Islet precursor cell (in vitro differentiated cells): ENCODE measurements at regions not wholly inside any gene's neighbourhood (a gene's known extent, or its start where the extent isn't known, plus 50 kb on each side); places are given as distances from the start of the nearest gene placed in this dataset.

Source experiments
- DNase-seq: peaks from one replicate; pipeline ENCODE4 v3.0.0-alpha.2; 2018

DNA sequence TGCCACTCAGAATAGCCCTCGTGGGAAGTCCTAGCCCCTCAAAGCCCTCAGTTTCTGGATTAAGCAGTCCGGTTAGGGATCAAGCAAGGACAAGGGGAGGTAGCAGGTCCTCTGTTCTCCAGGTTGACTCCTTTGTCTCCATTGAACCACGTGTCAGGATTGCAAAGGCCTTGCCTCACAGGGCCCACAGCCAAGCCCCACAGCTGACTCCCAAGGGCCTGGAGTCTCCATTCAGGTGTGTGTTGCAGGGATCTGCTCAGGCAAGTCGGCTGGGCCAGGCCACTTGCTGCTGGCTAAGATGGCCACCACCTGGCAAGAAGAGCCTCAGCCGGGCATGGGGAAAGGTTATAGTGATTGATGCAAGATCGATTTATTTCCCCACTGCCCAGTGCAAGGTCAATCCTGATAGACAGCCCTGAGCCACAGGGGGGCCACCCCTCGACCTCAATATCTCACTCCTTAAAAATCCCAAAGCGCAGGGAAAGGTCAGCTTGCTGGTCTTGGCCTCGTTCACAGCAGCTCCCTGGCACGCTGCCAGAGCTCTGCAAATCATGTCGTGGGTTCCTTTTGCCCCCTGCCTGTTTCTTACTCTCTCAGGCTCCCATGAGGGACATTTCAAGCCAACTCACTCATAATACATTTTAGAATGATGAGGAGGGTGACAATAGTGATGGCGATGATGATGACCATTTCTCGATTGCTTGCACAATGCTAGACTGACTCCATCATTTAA, 75.9 kb downstream of the EDN3 start:
- no peak for DNase-seq

GRCh38 chr20:59376998-59377397, 76.6 kb downstream of the EDN3 start:
- DNase-seq = no peak

DNA sequence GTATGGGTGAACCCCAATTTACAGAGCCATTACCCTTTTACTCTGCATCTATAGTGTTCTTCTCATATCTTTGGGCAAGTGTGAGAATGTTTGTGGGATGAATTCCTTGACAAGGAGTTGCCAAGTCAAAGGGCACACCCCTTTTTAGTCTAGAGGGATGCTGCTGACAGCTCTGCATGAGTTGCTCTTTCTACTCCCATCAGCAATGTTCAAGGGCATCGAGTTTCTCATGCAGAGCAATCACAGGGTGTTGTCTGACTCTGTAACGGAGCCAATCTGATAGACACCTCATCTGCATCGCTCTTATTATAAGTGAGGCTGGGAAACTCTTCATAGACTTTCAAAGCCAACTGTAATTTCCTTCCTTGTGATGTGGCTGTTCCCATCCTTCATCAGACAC, 77.4 kb downstream of the EDN3 start:
- DNase-seq = no peak

- DNase-seq = no peak
These were observed 78.0 kb downstream of the EDN3 start for GRCh38 chr20:59378396-59378795.

DNA sequence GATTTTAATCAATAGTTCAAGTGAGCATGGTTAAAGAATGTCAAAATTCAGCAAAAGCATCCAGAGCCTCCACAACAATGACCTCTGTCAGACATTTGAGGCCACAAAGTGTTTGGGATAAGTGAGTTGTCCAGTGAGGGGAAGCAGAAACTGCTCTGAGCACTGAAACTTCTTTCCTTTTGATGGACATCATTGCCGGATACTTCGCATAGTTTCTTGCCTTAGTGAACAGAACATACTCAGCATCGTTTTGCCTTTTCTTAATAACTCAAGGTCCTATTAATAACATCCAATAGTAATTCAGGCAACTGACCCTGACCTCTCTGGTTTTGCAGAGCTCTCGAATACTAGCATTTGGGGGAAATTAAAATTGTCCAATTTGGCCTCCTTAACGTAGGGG, 78.6 kb downstream of the EDN3 start:
- DNase-seq = no peak

DNA sequence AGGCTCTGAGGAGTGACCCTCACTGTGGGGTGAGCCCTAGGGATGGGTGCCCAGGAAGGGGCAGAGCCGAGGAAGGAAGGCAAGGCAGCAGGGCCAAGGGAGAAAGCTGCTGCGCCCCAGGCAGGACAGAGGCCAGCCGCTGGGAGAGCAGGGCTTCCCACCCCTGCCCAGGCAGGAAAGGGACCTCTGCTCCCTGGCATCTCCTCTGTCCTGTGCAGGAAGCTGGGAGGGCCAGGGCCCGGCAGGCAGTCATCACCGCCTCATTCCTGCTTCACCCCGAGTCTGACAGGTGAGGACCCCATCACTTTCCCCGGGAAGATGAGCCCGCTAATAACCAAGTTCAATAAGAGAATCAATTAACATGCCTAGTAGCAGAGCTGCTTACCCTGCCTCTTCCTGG, 81.3 kb downstream of the EDN3 start:
- DNase-seq = no peak

- DNase-seq = no peak
These were observed 81.8 kb downstream of the EDN3 start for GRCh38 chr20:59382157-59382725.

DNA sequence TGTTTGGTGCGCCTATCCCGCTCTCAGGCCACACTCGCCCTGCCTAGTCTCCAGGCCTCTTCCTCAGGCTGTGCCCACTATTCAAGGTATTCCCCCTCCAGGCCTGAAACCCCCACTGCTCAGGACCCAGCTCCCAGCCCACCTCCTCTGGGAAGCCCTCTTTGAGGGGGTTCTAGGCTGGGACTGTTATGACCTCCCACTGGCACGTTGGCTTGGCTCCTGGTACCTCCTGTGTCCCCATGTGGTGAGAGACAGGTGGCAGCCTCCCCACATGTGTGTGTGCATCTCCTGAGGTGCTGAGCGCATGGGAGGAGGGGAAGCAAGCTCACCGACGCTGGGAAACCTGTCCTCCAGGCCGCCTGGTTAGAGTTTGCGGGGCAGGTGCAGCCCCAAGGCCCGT, 82.5 kb downstream of the EDN3 start:
- DNase-seq = no peak

DNA sequence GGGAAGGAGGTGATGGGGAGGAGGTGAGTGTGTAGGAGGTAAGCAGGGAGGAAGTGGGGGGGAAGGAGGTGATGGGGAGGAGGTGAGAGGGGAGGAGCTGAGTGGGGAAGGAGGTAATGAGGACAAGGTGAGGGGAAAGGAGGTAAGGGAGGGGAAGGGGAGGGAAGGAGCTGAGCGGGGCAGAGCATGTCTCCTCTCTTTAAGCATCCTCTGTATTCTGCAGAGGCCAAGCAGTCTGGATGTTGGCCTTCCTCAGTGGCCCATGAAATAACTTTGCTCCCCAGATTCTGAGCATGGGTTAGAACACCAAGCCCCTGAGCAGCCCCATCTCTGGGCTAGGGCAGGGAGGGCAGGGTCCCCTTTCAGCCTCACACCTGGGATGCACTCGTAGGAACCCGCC, 84.6 kb downstream of the EDN3 start:
- DNase-seq = no peak

DNA sequence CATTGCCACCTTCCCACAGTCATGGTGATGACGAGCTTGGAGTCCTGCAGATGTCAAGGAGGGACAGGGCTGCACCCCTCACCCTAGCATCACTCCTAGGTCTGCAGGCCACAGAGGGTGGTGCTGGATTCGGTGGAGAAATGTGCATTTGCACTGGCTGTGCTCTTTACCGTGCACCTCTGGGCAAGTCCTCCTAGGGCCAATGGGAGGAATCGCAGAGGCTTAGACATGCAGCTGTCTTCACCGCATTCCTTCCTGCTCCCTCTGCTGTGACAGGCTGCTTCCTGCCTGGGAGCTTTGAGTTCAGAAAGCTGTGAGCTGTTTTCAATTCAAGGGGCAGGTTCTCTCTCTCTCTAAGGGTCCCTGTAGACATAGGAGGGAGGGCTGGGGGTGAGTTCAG, 85.1 kb downstream of the EDN3 start:
- peak; percentile 69 for DNase-seq

- no peak for DNase-seq
These were observed 86.4 kb downstream of the EDN3 start for GRCh38 chr20:59386809-59387208.

DNA sequence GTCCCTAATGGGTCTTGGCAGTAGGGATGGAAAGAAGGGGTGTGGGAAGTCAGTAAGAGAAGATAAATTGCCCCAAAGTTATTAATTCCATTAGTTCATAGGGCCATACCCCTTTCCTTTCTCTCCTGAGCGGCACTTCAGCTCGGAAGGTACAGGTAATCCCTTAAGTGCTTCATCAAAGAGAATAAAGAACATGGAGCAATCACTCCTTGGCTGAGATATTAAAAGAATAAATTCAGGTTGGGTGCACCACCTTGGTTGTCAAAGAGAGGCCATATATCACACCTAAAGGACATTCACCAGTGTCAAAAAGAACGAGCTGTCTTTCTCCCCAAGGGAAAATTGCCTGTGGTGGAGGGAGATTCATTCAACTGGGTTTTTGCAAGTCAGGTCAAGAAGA, 87.5 kb downstream of the EDN3 start:
- DNase-seq = no peak

DNA sequence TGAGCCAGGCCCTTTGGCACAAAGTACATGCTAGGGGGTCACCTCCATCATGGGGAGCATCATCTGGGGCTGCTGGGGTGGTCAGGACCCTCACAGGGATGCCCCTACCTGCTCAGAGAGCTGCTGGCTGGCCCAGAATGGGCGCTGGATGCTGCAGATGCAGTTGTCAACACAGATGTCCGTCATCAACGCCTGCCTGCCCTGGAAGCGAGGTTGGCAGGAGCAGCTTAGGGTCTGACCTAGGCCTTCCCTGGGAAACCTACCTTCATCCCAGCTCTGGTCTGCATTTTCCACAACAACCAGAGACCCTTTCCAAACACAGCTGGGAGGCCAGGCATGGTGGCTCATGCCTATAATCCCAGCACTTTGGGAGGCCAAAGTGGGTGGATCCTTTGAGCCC, 88.0 kb downstream of the EDN3 start:
- no peak for DNase-seq

DNA sequence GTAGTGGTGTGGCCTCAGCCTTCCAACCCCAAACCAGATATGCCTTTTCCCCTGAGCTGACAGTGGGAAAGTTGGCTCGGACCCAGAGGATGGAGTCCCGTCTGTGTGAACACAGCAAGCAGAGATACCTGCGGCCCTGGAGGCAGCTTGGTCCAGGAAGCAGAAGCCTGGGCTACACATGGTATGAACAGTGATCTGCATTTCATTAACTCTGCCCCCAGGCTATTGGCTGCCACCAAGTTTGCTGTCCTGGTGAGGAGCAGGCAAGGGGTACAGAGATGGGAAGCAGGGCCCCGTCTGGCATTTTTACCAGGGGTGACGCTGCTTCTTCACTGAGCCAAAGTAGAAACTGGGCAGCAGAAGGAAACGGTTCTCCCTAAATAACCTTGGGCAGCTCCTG, 90.0 kb downstream of the EDN3 start:
- DNase-seq = no peak

GRCh38 chr20:59391975-59392374, 91.6 kb downstream of the EDN3 start:
- no peak for DNase-seq

DNA sequence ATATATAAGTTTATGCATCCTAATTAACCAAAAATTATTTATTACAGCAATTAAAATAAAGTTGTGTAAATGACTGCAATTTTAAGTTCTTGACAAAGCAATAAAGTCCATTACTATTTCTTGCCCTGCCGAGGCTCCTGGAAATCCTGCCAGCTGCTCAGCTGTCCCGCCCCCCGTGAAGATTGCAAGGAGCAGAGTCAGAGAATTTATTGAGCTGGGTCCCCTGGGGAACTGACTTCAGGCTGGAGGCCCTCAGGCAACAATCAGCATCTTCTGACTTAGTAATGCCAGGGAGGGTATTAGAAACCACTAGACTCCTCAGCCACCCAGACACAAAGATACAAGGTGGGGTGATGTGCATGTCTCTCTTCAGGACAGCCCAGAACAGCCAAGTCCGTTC, 92.3 kb downstream of the EDN3 start:
- DNase-seq = no peak

DNA sequence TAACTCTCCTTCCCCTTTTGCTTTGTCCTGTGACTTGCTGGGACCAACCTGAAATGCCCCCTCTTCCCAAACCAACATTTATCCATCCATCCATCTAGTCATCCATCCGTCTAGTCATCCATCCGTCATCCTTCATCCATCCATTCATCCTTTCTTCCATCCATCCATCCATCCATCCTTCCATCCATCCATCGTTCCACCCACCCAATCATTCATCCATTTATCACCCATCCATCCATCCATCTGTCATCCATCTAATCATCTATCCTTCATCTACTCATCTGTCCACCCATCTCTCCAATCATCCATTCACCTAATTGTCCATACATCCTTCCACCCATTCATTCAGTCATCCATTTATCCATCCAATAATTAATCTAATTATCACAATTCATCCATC, 92.7 kb downstream of the EDN3 start:
- DNase-seq = no peak

- no peak for DNase-seq
These were observed 95.3 kb downstream of the EDN3 start for GRCh38 chr20:59395729-59396128.

- no peak for DNase-seq
These were observed 98.3 kb downstream of the EDN3 start for GRCh38 chr20:59398537-59399205.

DNA sequence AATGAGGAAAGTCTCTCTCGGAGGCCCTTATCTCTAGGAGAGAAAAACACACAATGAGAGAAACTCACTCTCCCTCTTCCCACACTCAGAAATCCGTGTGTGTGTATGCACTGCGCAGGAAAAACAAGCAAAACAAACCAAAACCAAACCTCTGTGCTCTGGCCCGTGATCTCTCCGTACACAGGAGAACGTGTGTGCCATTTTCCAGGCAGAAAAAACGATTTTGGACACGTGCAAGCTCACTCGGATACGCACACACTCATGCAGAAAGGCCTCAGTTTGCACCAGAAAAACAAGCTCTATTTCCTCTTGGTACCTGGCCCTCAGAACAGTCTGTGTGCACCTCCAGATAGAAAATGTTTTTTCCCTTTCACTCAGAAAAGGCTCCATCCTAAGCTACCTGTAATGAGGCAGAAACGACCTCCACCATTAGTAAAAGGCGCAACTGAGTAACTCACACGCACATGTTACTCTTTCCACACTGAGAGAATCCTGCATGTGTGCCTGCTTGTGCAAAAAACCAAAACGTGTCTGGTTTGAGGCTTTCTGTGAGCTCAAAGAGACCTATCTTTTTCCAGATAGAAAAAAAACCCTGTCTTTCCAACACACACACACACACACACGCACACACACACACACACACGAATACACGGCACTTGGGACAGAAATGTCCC, 99.2 kb downstream of the EDN3 start:
- DNase-seq = no peak

DNA sequence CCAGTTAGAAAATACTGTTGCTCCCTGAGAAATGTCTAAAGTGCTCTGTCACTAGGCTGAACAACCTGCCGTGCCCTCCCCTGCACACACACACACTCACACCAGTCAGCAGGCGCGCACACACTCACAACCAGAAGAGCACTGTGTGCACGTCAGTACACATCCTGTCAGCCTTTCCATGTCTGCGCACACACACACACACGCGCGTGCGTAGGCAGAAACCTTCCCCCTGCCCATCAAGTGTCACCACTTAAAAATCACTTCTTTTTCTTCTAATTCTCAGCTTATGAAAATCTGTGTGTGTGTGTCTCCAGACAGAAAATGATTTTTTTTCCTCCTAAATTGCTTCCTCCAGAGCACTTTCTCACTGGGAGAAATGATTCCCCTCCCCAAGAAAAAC, 100.3 kb downstream of the EDN3 start:
- no peak for DNase-seq

DNA sequence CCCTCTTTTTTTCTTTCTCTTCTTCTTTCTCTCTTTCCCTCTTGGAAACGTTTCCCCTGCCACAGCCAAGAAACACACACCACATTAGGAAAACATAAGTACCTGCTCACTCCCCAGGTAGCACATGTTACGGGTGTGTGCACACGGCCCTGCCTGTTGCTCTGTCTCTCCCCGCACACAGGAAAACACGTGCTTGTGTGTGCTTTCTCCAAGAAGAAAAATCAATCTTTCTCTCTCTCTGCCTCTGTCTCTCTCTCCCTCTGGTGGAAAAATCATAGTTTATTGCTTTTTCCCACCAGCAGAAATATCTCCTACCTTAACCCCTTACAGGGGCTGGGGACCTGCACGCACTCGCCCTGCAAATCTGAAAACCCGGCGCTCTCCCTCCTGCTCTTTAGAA, 102.3 kb downstream of the EDN3 start:
- no peak for DNase-seq

DNA sequence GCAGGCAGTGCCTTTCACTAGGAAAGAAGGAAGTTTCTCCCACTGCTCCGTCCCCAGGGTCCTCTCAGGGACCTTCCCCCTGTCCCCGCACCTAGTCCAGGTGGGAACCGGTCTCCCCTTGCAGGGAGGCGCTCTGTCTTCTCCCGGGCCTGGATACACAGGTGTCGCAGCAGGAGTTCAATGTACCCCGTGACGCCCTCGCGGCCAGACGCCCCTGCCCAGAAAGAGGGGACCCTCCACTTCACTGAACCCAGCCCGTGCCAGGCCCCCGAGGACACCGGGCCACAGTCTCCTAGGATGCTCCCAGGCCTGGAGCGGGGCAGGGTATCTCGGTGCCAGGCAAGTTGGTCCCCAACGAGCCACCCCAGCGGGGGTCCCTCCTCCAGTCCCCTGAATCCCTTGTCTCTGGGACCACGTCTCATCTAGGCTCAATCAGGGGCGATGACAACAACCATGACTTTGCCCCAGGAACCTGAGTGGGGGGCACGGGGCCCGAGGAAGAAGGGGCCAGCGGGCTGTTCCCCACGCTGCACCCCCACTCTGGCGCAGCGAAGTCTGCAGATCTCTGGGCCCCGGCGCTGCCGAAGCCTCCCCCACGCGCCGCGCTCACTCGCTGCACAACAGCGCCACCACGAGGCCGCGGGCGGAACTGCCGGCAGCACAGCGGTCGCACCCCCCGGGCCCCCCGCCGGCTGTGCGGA, 103.0 kb downstream of the EDN3 start:
- peak; percentile 72 for DNase-seq

- DNase-seq = no peak
These were observed 103.5 kb downstream of the EDN3 start for GRCh38 chr20:59403962-59404314.
